ENCODE measurements at regions not wholly inside any gene's neighbourhood (a gene's known extent, or its start where the extent isn't known, plus 50 kb on each side); places are given as distances from the start of the nearest gene placed in this dataset.

- no peak overlapping the region for H3K4me3 ChIP-seq
- TF ChIP-seq CTCF (IDR thresholded peaks at IDR 0.05): no peak
- no peak for DNase-seq (ENCODE audit: low spot score)
- H3K27ac ChIP-seq: no peak overlapping the region
These were observed 93.1 kb upstream of the FTMT start for GRCh38 chr5:121758615-121759014.

GRCh38 chr5:121762426-121762825 is 89.3 kb upstream of the FTMT start:
- no peak for TF ChIP-seq CTCF (IDR thresholded peaks at IDR 0.05)
- DNase-seq (ENCODE audit: low spot score): no peak
- no peak overlapping the region for H3K4me3 ChIP-seq
- H3K27ac ChIP-seq: no peak overlapping the region

GRCh38 chr5:121763665-121764064 is 88.0 kb upstream of the FTMT start:
- TF ChIP-seq CTCF (IDR thresholded peaks at IDR 0.05): no peak
- Histone ChIP-seq H3K4me3 (no peak overlapping the region), H3K27ac (no peak overlapping the region)
- DNase-seq (ENCODE audit: low spot score): no peak

- TF ChIP-seq CTCF (IDR thresholded peaks at IDR 0.05): no peak
- no peak overlapping the region for H3K4me3 ChIP-seq
- no peak overlapping the region for H3K27ac ChIP-seq
- DNase-seq (ENCODE audit: low spot score): no peak
These were observed 71.3 kb upstream of the FTMT start for GRCh38 chr5:121780406-121780805.

- H3K4me3 ChIP-seq: no peak overlapping the region
- TF ChIP-seq CTCF (IDR thresholded peaks at IDR 0.05): no peak
- DNase-seq (ENCODE audit: low spot score): no peak
- H3K27ac ChIP-seq: no peak overlapping the region
These were observed 68.0 kb upstream of the FTMT start for GRCh38 chr5:121783700-121784099.

GRCh38 chr5:121793791-121794190 is 57.9 kb upstream of the FTMT start:
- no peak for TF ChIP-seq CTCF (IDR thresholded peaks at IDR 0.05)

GRCh38 chr5:121795511-121795910 is 56.2 kb upstream of the FTMT start:
- TF ChIP-seq CTCF (IDR thresholded peaks at IDR 0.05): no peak
- no peak for DNase-seq (ENCODE audit: low spot score)
- H3K4me3 ChIP-seq: no peak overlapping the region
- no peak overlapping the region for H3K27ac ChIP-seq

More at GRCh38 chr5:121793791-121794190, 57.9 kb upstream of the FTMT start:
- no peak overlapping the region for H3K27ac ChIP-seq
- H3K4me3 ChIP-seq: no peak overlapping the region
- DNase-seq (ENCODE audit: low spot score): no peak
